HEK293 (cell line): ENCODE measurements at regions not wholly inside any gene's neighbourhood (a gene's known extent, or its start where the extent isn't known, plus 50 kb on each side); places are given as distances from the start of the nearest gene placed in this dataset.

Experiments
- CTCF ChIP-seq: fragments of 450-650 bp; formaldehyde crosslinking; IDR thresholded peaks from 2 replicates; pipeline ENCODE4 v1.5.1; 2016; ENCODE audit warnings: missing biosample characterization, missing genetic modification characterization
- HIC1 ChIP-seq: fragments of 450-650 bp; formaldehyde crosslinking; IDR thresholded peaks from 2 replicates; pipeline ENCODE4 v1.5.1; 2016; ENCODE audit warnings: missing biosample characterization, missing genetic modification characterization
- TSHZ1 ChIP-seq: fragments of 450-650 bp; formaldehyde crosslinking; IDR thresholded peaks from 2 replicates; pipeline ENCODE4 v1.5.1; 2016; ENCODE audit warnings: missing biosample characterization, missing genetic modification characterization, borderline replicate concordance
- ZNF24 ChIP-seq: fragments of 450-650 bp; formaldehyde crosslinking; IDR thresholded peaks from 2 replicates; pipeline ENCODE4 v1.5.1; 2016; ENCODE audit warnings: missing biosample characterization, missing genetic modification characterization
- ZNF274 ChIP-seq, 2 experiments: fragments of 200-500 bp in 1 of 2; fragments of 450-650 bp in 1 of 2; sonication (Bioruptor generic) in 1 of 2; formaldehyde crosslinking in 1 of 2; IDR thresholded peaks; 2 replicates each; pipeline versions ENCODE4 v1.5.1 to v1.6.1; 2014 to 2016; ENCODE audit warnings: borderline replicate concordance in 1 of 2, inconsistent platforms in 1 of 2, low read length in 1 of 2, missing biosample characterization in 1 of 2, missing genetic modification characterization in 1 of 2
- ZNF362 ChIP-seq: fragments of 450-650 bp; formaldehyde crosslinking; IDR thresholded peaks from 2 replicates; pipeline ENCODE4 v1.5.1; 2016; ENCODE audit warnings: missing biosample characterization, missing genetic modification characterization
- ZNF529 ChIP-seq: fragments of 450-650 bp; formaldehyde crosslinking; IDR thresholded peaks from 2 replicates; pipeline ENCODE4 v1.5.1; 2017; ENCODE audit warnings: missing genetic modification characterization, missing biosample characterization; ENCODE audit not compliant: insufficient replicate concordance

- no peak for TF ChIP-seq CTCF (tag by site-specific recombination)
- no peak for TF ChIP-seq TSHZ1
- TF ChIP-seq HIC1 (tag by site-specific recombination), result no peak
- no peak for TF ChIP-seq ZNF362 (tag by site-specific recombination)
- TF ChIP-seq ZNF529 (tag by site-specific recombination), result no peak
- no peak for TF ChIP-seq ZNF24 (tag by site-specific recombination)
- no peak for TF ChIP-seq ZNF274 (IDR thresholded peaks at IDR 0.05; ENCODE audit: low read length)
- TF ChIP-seq ZNF274 (tag by site-specific recombination; IDR thresholded peaks at IDR 0.05; ENCODE audit: borderline replicate concordance), result no peak
These were observed 224.8 kb upstream of the NOCT start for GRCh38 chr4:138790706-138791340.
